CD14-positive monocyte (primary cell): ENCODE measurements at regions not wholly inside any gene's neighbourhood (a gene's known extent, or its start where the extent isn't known, plus 50 kb on each side); places are given as distances from the start of the nearest gene placed in this dataset.
A peak's percentile ranks its signal among the peaks of the same experiment; 100 is the strongest.

Experiments used
- DNase-seq, 3 donors: peaks; one replicate each; pipeline ENCODE4 v3.0.0-alpha.2; 2011 to 2022
- H2AFZ ChIP-seq: 2 replicates; pipeline ENCODE4 v1.6.0; 2012; ENCODE audit warnings: mild to moderate bottlenecking, low read depth, low read length, inconsistent platforms; ENCODE audit not compliant: insufficient read depth, poor library complexity, severe bottlenecking
- H3K27ac ChIP-seq, 2 donors: 1 replicate in 1 of 2; 2 replicates in 1 of 2; pipeline ENCODE4 v1.5.1; 2012 to 2013; ENCODE audit warnings: low read length in 2 of 2, control low read depth in 1 of 2, inconsistent platforms in 1 of 2, low read depth in 1 of 2, mild to moderate bottlenecking in 1 of 2
- H3K27me3 ChIP-seq, 2 donors: one replicate each; pipeline versions ENCODE4 v1.6.0 to v1.6.1; 2011 to 2013; ENCODE audit warnings: low read length in 2 of 2; ENCODE audit not compliant: control insufficient read depth in 2 of 2, insufficient read depth in 2 of 2
- H3K36me3 ChIP-seq, 2 donors: replicated peaks in 1 of 2; 1 replicate in 1 of 2; 2 replicates in 1 of 2; pipeline versions ENCODE4 v1.5.1 to v1.6.1; 2012 to 2013; ENCODE audit warnings: low read length in 2 of 2, control low read depth in 1 of 2, inconsistent platforms in 1 of 2, mild to moderate bottlenecking in 1 of 2; ENCODE audit not compliant: insufficient read depth in 2 of 2, control insufficient read depth in 1 of 2
- H3K4me1 ChIP-seq, 2 donors: 1 replicate in 1 of 2; 2 replicates in 1 of 2; pipeline versions ENCODE4 v1.5.1 to v1.6.1; 2012 to 2013; ENCODE audit warnings: low read length in 2 of 2, control low read depth in 1 of 2, inconsistent platforms in 1 of 2, mild to moderate bottlenecking in 1 of 2, moderate library complexity in 1 of 2; ENCODE audit not compliant: insufficient read depth in 2 of 2, control insufficient read depth in 1 of 2
- H3K4me2 ChIP-seq: replicated peaks from 2 replicates; pipeline ENCODE3; 2012; ENCODE audit warnings: low read length, moderate library complexity, mild to moderate bottlenecking; ENCODE audit not compliant: poor library complexity, severe bottlenecking; ENCODE audit errors: extremely low read depth
- H3K4me3 ChIP-seq, 3 experiments: fragments of 200-600 bp in 1 of 3; sonication (generic) in 1 of 3; replicated peaks in 1 of 3; 1 replicate in 2 of 3; 2 replicates in 1 of 3; pipeline ENCODE4 v1.5.1; 2011 to 2013; ENCODE audit warnings: low read length in 3 of 3, mild to moderate bottlenecking in 3 of 3, control low read depth in 2 of 3, low read depth in 2 of 3, inconsistent platforms in 1 of 3, moderate library complexity in 1 of 3
- H3K79me2 ChIP-seq: 2 replicates; pipeline ENCODE4 v1.6.0; 2012; ENCODE audit warnings: mild to moderate bottlenecking, control low read depth, inconsistent platforms, low read length, moderate library complexity; ENCODE audit not compliant: insufficient read depth
- H3K9ac ChIP-seq: 2 replicates; pipeline ENCODE4 v1.6.0; 2017; ENCODE audit warnings: low read length, mild to moderate bottlenecking; ENCODE audit not compliant: insufficient read depth, poor library complexity, severe bottlenecking
- H3K9me3 ChIP-seq, 2 donors: replicated peaks in 1 of 2; 1 replicate in 1 of 2; 2 replicates in 1 of 2; pipeline versions ENCODE4 v1.5.1 to v1.6.1; 2012 to 2013; ENCODE audit warnings: low read length in 2 of 2, control low read depth in 1 of 2; ENCODE audit not compliant: control insufficient read depth in 1 of 2, insufficient read depth in 1 of 2
- H4K20me1 ChIP-seq: 2 replicates; pipeline ENCODE4 v1.6.0; 2012; ENCODE audit warnings: mild to moderate bottlenecking, low read length, control low read depth, moderate library complexity; ENCODE audit not compliant: insufficient read depth
- H3K27ac Mint-ChIP-seq, 7 donors: one replicate each; pipeline ENCODE4 v1.8.0; 2020; ENCODE audit warnings: mild to moderate bottlenecking in 7 of 7, mixed read lengths in 7 of 7, moderate library complexity in 6 of 7, inconsistent platforms in 2 of 7
- H3K27me3 Mint-ChIP-seq, 3 donors: one replicate each; pipeline ENCODE4 v1.8.0; 2021 to 2022; ENCODE audit warnings: low read depth in 3 of 3, mild to moderate bottlenecking in 3 of 3, mixed read lengths in 3 of 3, moderate library complexity in 3 of 3, inconsistent platforms in 1 of 3
- H3K36me3 Mint-ChIP-seq, 2 donors: one replicate each; pipeline ENCODE4 v1.8.0; 2020; ENCODE audit warnings: mixed read lengths in 2 of 2, inconsistent platforms in 1 of 2, mild to moderate bottlenecking in 1 of 2
- H3K4me1 Mint-ChIP-seq: one replicate; pipeline ENCODE4 v1.8.0; 2020; ENCODE audit warnings: mild to moderate bottlenecking, mixed read lengths
- H3K4me3 Mint-ChIP-seq, 2 donors: one replicate each; pipeline ENCODE4 v1.8.0; 2020; ENCODE audit warnings: mild to moderate bottlenecking in 2 of 2, mixed read lengths in 2 of 2, moderate library complexity in 1 of 2
- H3K9me3 Mint-ChIP-seq, 7 donors: one replicate each; pipeline ENCODE4 v1.8.0; 2020 to 2022; ENCODE audit warnings: mixed read lengths in 7 of 7, mild to moderate bottlenecking in 6 of 7, moderate library complexity in 6 of 7, inconsistent platforms in 2 of 7
- whole genome bisulfite sequencing: methylation state at CpG from one replicate; pipeline ENCODE4 v1.1.5; 2013; ENCODE audit warnings: missing lambda C conversion rate; ENCODE audit not compliant: insufficient coverage; 5-methylcytosine and 5-hydroxymethylcytosine counted together
- intact Hi-C, 2 donors: fragments of 100-400 bp; cut with micrococcal nuclease; formaldehyde crosslinking; loops; one replicate each; pipeline versions ENCODE4 v1.15.0 to v1.15.1; 2023
- TF ChIP-seq, protein P1 (sequence below): fragments of 200-600 bp; IDR thresholded peaks from one replicate; pipeline ENCODE4 v1.8.0; 2022; ENCODE audit warnings: antibody characterized with exemption, mild to moderate bottlenecking

DNA sequence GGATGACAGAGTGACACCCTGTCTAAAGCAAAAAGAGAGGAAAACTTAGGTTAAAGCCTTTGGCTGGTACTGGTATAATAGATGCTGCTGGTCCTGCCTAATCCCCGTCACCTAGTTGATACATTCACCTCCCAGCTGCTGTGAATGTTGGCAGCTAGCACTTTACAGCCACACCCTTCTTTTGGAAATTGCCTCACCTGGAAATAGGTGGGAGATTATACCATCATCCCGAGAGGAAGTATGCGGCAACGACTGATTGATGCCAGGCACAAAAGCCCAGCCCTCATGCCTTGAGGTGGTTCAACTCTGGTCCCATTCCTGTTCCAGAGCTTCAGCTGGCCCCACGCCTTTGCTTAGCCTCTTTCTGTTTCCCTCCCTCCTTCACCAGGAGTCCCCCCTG is 53.2 kb upstream of the SIAH1 start:
- Mint-ChIP-seq H3K27me3 (peaks cover 1 to 6% (median 2%) of the 10 kb centered on the region in 3 donors), H3K4me3 (no peak overlapping the region), H3K36me3 (no peaks in the 10 kb centered on the region), H3K27ac (peak overlapping the region in 1 of 7 donors; percentile 78), H3K4me1 (peaks cover 27% of the 10 kb centered on the region), H3K9me3 (peaks cover 0 to 5% (median 0%) of the 10 kb centered on the region in 7 donors)
- intact Hi-C loops, result no loop called here
- H3K79me2 ChIP-seq, result no peaks in the 10 kb centered on the region
- H3K9ac ChIP-seq, result no peak overlapping the region
- 100% methylated on average over 1 of the region's 5 CpGs for WGBS
- no peaks in the 10 kb centered on the region for H3K9me3 ChIP-seq
- H3K27me3 ChIP-seq, result no peaks in the 10 kb centered on the region
- no peak overlapping the region for H3K4me3 ChIP-seq
- no peak overlapping the region for H3K4me2 ChIP-seq
- peaks cover 22 to 33% of the 10 kb centered on the region in 2 donors for H3K4me1 ChIP-seq
- H2AFZ ChIP-seq, result no peak overlapping the region
- TF ChIP-seq, protein P1, sequence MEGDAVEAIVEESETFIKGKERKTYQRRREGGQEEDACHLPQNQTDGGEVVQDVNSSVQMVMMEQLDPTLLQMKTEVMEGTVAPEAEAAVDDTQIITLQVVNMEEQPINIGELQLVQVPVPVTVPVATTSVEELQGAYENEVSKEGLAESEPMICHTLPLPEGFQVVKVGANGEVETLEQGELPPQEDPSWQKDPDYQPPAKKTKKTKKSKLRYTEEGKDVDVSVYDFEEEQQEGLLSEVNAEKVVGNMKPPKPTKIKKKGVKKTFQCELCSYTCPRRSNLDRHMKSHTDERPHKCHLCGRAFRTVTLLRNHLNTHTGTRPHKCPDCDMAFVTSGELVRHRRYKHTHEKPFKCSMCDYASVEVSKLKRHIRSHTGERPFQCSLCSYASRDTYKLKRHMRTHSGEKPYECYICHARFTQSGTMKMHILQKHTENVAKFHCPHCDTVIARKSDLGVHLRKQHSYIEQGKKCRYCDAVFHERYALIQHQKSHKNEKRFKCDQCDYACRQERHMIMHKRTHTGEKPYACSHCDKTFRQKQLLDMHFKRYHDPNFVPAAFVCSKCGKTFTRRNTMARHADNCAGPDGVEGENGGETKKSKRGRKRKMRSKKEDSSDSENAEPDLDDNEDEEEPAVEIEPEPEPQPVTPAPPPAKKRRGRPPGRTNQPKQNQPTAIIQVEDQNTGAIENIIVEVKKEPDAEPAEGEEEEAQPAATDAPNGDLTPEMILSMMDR, result no peak
- no peaks in the 10 kb centered on the region for H4K20me1 ChIP-seq
- DNase-seq, result no peak
- H3K27ac ChIP-seq, result no peak overlapping the region
- no peaks in the 10 kb centered on the region for H3K36me3 ChIP-seq

DNA sequence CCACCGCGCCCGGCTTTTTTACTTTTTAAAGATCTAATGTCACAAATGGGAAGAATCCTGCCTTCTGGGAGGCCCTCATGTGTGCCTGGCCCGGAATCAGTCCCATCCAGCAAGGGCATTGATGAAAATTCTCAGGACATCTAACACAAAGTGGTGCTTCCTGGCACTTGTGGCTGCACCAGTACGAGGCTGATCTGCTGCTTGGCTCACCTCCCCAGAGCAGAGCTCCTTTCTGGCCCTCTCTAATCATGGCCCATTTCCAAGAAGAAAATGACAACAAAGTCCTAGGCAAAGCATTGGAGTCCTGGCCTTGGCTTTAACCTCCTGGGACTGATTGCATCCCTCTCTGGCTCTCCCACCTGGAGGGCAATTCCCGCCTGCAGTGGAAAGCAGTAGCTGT is 50.7 kb upstream of the SIAH1 start:
- Histone ChIP-seq H3K4me3 (no peak overlapping the region), H3K4me2 (no peak overlapping the region), H3K4me1 (peaks cover 42 to 46% of the 10 kb centered on the region in 2 donors), H4K20me1 (no peaks in the 10 kb centered on the region), H3K9ac (no peak overlapping the region), H3K36me3 (no peaks in the 10 kb centered on the region), H3K27ac (no peak overlapping the region), H2AFZ (no peak overlapping the region), H3K9me3 (no peaks in the 10 kb centered on the region), H3K79me2 (no peaks in the 10 kb centered on the region), H3K27me3 (no peaks in the 10 kb centered on the region)
- H3K4me3 Mint-ChIP-seq, result no peak overlapping the region
- peaks cover 45% of the 10 kb centered on the region for H3K4me1 Mint-ChIP-seq
- intact Hi-C loops, result no loop called here
- TF ChIP-seq, protein P1, result no peak
- no peaks in the 10 kb centered on the region for H3K36me3 Mint-ChIP-seq
- no peak for DNase-seq
- H3K27me3 Mint-ChIP-seq, result peaks cover 0 to 5% (median 1%) of the 10 kb centered on the region in 3 donors
- 90% methylated on average over 5 of the region's 6 CpGs for WGBS
- peaks cover 0 to 6% (median 0%) of the 10 kb centered on the region in 7 donors for H3K9me3 Mint-ChIP-seq
- peak overlapping the region in 2 of 7 donors; percentile 25 to 61 for H3K27ac Mint-ChIP-seq
